GM12878 (cell line): ENCODE measurements at regions not wholly inside any gene's neighbourhood (a gene's known extent, or its start where the extent isn't known, plus 50 kb on each side); places are given as distances from the start of the nearest gene placed in this dataset.

ENCODE experiments used
- ATAC-seq: fragments of 200-7000 bp; cut with Tn5 transposase; 3 replicates; pipeline ENCODE4 v1.9.1; 2020; ENCODE audit warnings: mild to moderate bottlenecking, moderate library complexity
- BruUV-seq: library from RNA; stranded (reverse); fragments of 400-500 nt; replicated peaks from 2 replicates; lab custom pipeline; 2021; lab: Mats Ljungman, UMichigan
- CTCF ChIA-PET: fragments of 300-600 bp; sonication (Branson Sonifier 250); formaldehyde crosslinking; extraction: SDS; loops from one replicate; lab custom pipeline; 2021; ENCODE audit warnings: inconsistent platforms; lab: Yijun Ruan, JAX
- POLR2A ChIA-PET: fragments of 350-600 bp; formaldehyde crosslinking; extraction: SDS; loops from one replicate; lab custom pipeline; 2021; ENCODE audit warnings: inconsistent platforms; lab: Charles Lee
- RAD21 ChIA-PET: fragments of 300-600 bp; sonication (Branson Sonifier 250); formaldehyde crosslinking; loops from one replicate; lab custom pipeline; 2023; ENCODE audit warnings: antibody characterized with exemption; ENCODE audit not compliant: unreplicated experiment; lab: Charles Lee
- SMC1A ChIA-PET: fragments of 300-600 bp; sonication (Branson Sonifier 250); formaldehyde crosslinking; loops from one replicate; lab custom pipeline; 2023; ENCODE audit not compliant: unreplicated experiment, uncharacterized antibody; lab: Charles Lee
- DNase-seq: peaks from one replicate; pipeline ENCODE4 v3.0.0-alpha.2; 2011; ENCODE audit warnings: low read depth, low spot score
- FAIRE-seq: peaks from 3 replicates; lab custom pipeline; 2011; peaks lifted over from hg19 to GRCh38; lab: Jason Lieb, UNC
- H2AFZ ChIP-seq: 2 replicates; pipeline ENCODE4 v1.6.0; 2011; ENCODE audit warnings: low read depth, low read length, control low read depth; ENCODE audit not compliant: control insufficient read depth
- H3K27ac ChIP-seq: 2 replicates; pipeline ENCODE4 v1.5.1; 2011; ENCODE audit warnings: control low read depth; ENCODE audit not compliant: control insufficient read depth, insufficient read depth
- H3K27me3 ChIP-seq, 2 experiments: replicated peaks in 1 of 2; 2 replicates each; pipeline versions ENCODE4 v1.6.0 to v1.6.1; 2011; ENCODE audit warnings: low read length in 1 of 2; ENCODE audit not compliant: control insufficient read depth in 2 of 2, insufficient read depth in 2 of 2
- H3K36me3 ChIP-seq, 2 experiments: 2 replicates each; pipeline ENCODE4 v1.5.1; 2011; ENCODE audit warnings: low read length in 1 of 2; ENCODE audit not compliant: control insufficient read depth in 2 of 2, insufficient read depth in 2 of 2
- H3K4me1 ChIP-seq: 2 replicates; pipeline ENCODE4 v1.6.1; 2011; ENCODE audit warnings: mild to moderate bottlenecking, low read length, moderate library complexity, mixed read lengths; ENCODE audit not compliant: control insufficient read depth, insufficient read depth
- H3K4me2 ChIP-seq: 2 replicates; pipeline ENCODE4 v1.6.0; 2011; ENCODE audit warnings: control low read depth; ENCODE audit not compliant: control insufficient read depth, insufficient read depth
- H3K4me3 ChIP-seq: fragments of 200-600 bp; sonication (generic); 2 replicates; pipeline ENCODE4 v1.5.1; 2016
- H3K79me2 ChIP-seq: 2 replicates; pipeline ENCODE4 v1.6.0; 2011; ENCODE audit warnings: low read length; ENCODE audit not compliant: control insufficient read depth, insufficient read depth
- H3K9ac ChIP-seq: 2 replicates; pipeline ENCODE4 v1.8.0; 2011; ENCODE audit warnings: low read length, control low read depth, mixed read lengths; ENCODE audit not compliant: control insufficient read depth, insufficient read depth
- H3K9me3 ChIP-seq: replicated peaks from 3 replicates; pipeline ENCODE4 v1.5.1; 2011; ENCODE audit warnings: mild to moderate bottlenecking, low read length; ENCODE audit not compliant: control insufficient read depth, insufficient read depth
- H4K20me1 ChIP-seq: 2 replicates; pipeline ENCODE4 v1.6.0; 2011; ENCODE audit not compliant: control insufficient read depth, insufficient read depth
- CHD1 ChIP-seq: IDR thresholded peaks from 2 replicates; pipeline ENCODE4 v1.6.1; 2012; ENCODE audit warnings: low read depth, low read length, improper control_type of control experiment
- DPF2 ChIP-seq: fragments of 450-650 bp; IDR thresholded peaks from 2 replicates; pipeline ENCODE4 v1.6.1; 2017; ENCODE audit warnings: mild to moderate bottlenecking
- EP300 ChIP-seq, 2 experiments: fragments of 150-350 bp in 1 of 2; IDR thresholded peaks; 2 replicates each; pipeline ENCODE4 v1.6.1; 2011 to 2012; ENCODE audit warnings: low read depth in 2 of 2, low read length in 2 of 2, borderline replicate concordance in 1 of 2, improper control_type of control experiment in 1 of 2, inconsistent platforms in 1 of 2; ENCODE audit not compliant: control insufficient read depth in 1 of 2
- HCFC1 ChIP-seq: fragments of 150-350 bp; IDR thresholded peaks from 2 replicates; pipeline ENCODE4 v1.6.1; 2014; ENCODE audit warnings: low read length
- HDAC6 ChIP-seq: fragments of 200-600 bp; sonication (generic); IDR thresholded peaks from one replicate; pipeline ENCODE4 v1.8.0; 2017; ENCODE audit warnings: antibody characterized with exemption; ENCODE audit not compliant: unreplicated experiment
- MXI1 ChIP-seq: fragments of 150-350 bp; IDR thresholded peaks from 2 replicates; pipeline ENCODE4 v1.6.1; 2011; ENCODE audit warnings: low read depth, mild to moderate bottlenecking, inconsistent platforms, low read length, improper control_type of control experiment
- TAF1 ChIP-seq: IDR thresholded peaks from 2 replicates; pipeline ENCODE4 v1.6.1; 2011; ENCODE audit warnings: mild to moderate bottlenecking, low read depth, low read length, borderline replicate concordance
- TARDBP ChIP-seq: IDR thresholded peaks from 2 replicates; pipeline ENCODE4 v1.6.1; 2016; ENCODE audit warnings: borderline replicate concordance
- TCF7 ChIP-seq: IDR thresholded peaks from 2 replicates; pipeline ENCODE4 v1.6.1; 2014; ENCODE audit warnings: antibody characterized with exemption, borderline replicate concordance
- ZNF622 ChIP-seq: fragments of 450-650 bp; IDR thresholded peaks from 2 replicates; pipeline ENCODE4 v1.6.1; 2017; ENCODE audit warnings: mild to moderate bottlenecking, inconsistent platforms
- WGBS: methylation state at CpG from one replicate; pipeline ENCODE4 v1.1.6; 2016; ENCODE audit warnings: low lambda C conversion rate; ENCODE audit not compliant: insufficient replicate concordance, insufficient coverage; ENCODE audit errors: missing lambda C conversion rate; 5-methylcytosine and 5-hydroxymethylcytosine counted together
- in situ Hi-C: fragments of 300-500 bp; cut with MboI; formaldehyde crosslinking; loops from 9 replicates; pipeline ENCODE4 v1.14.3; 2018; ENCODE audit warnings: mixed read lengths
- intact Hi-C: fragments of 100-400 bp; cut with micrococcal nuclease; formaldehyde crosslinking; loops from one replicate; pipeline ENCODE4 v1.14.2; 2022; ENCODE audit not compliant: unreplicated experiment

GRCh38 chr9:107650321-107650720, 160.8 kb upstream of the KLF4 start:
- Histone ChIP-seq H3K27me3 (peaks cover 0 to 3% of the 10 kb centered on the region in 2 experiments; a peak in 1 of 4 replicates), H3K4me1 (no peaks in the 10 kb centered on the region), H3K9me3 (no peaks in the 10 kb centered on the region), H3K27ac (no peak overlapping the region), H3K4me2 (no peak overlapping the region), H3K79me2 (no peaks in the 10 kb centered on the region), H2AFZ (no peak overlapping the region), H3K4me3 (no peak overlapping the region), H3K9ac (no peak overlapping the region), H3K36me3 (no peaks in the 10 kb centered on the region), H4K20me1 (no peaks in the 10 kb centered on the region)
- BruUV-seq, result no TSS peak
- ChIA-PET CTCF (no interaction called here), RAD21 (no interaction called here), SMC1A (no interaction called here), POLR2A (no interaction called here)
- intact Hi-C loops (no loop called here), in situ Hi-C loops (no loop called here)
- no peak for FAIRE-seq
- no peak for ATAC-seq
- DNase-seq, result no peak
- 37% methylated on average over 4 of the region's 4 CpGs for WGBS
- TF ChIP-seq TAF1 (no peak), CHD1 (no peak), MXI1 (no peak)

- no peak overlapping the region for H2AFZ ChIP-seq
- intact Hi-C loops (no loop called here), in situ Hi-C loops (no loop called here)
- no peak overlapping the region for H3K27ac ChIP-seq
- FAIRE-seq (no peak), DNase-seq (no peak), ATAC-seq (no peak)
- no peaks in the 10 kb centered on the region for H3K36me3 ChIP-seq
- no TSS peak for BruUV-seq
- 45% methylated on average over 12 of the region's 12 CpGs for WGBS
- no peaks in the 10 kb centered on the region for H3K9me3 ChIP-seq
- H3K79me2 ChIP-seq, result no peaks in the 10 kb centered on the region
- ChIA-PET RAD21 (no interaction called here), CTCF (interaction anchor here (0.6 kb wide), 1 partner anchor 929 kb away, joined by 3 read pairs; no protein-coding TSS in a partner anchor), SMC1A (no interaction called here), POLR2A (no interaction called here)
- no peak for TF ChIP-seq ZNF622
- no peak for TF ChIP-seq HDAC6
- TF ChIP-seq HCFC1, result no peak
- TF ChIP-seq TARDBP, result no peak
- no peak for TF ChIP-seq EP300 (IDR thresholded peaks at IDR 0.05; ENCODE audit: borderline replicate concordance in 1 of 2, control insufficient read depth in 1 of 2, low read depth in 2 of 2, low read length in 2 of 2)
- no peak for TF ChIP-seq DPF2
- TF ChIP-seq TCF7, result no peak
- H3K9ac ChIP-seq, result no peak overlapping the region
- H3K4me1 ChIP-seq, result no peaks in the 10 kb centered on the region
- H3K27me3 ChIP-seq, result peaks cover 0 to 3% of the 10 kb centered on the region in 2 experiments; a peak in 1 of 4 replicates
- H3K4me2 ChIP-seq, result no peak overlapping the region
- no peak overlapping the region for H3K4me3 ChIP-seq
- H4K20me1 ChIP-seq, result no peaks in the 10 kb centered on the region
Measured at GRCh38 chr9:107648153-107648715, 158.7 kb upstream of the KLF4 start.
